ENCODE measurements at regions not wholly inside any gene's neighbourhood (a gene's known extent, or its start where the extent isn't known, plus 50 kb on each side); places are given as distances from the start of the nearest gene placed in this dataset.

DNA sequence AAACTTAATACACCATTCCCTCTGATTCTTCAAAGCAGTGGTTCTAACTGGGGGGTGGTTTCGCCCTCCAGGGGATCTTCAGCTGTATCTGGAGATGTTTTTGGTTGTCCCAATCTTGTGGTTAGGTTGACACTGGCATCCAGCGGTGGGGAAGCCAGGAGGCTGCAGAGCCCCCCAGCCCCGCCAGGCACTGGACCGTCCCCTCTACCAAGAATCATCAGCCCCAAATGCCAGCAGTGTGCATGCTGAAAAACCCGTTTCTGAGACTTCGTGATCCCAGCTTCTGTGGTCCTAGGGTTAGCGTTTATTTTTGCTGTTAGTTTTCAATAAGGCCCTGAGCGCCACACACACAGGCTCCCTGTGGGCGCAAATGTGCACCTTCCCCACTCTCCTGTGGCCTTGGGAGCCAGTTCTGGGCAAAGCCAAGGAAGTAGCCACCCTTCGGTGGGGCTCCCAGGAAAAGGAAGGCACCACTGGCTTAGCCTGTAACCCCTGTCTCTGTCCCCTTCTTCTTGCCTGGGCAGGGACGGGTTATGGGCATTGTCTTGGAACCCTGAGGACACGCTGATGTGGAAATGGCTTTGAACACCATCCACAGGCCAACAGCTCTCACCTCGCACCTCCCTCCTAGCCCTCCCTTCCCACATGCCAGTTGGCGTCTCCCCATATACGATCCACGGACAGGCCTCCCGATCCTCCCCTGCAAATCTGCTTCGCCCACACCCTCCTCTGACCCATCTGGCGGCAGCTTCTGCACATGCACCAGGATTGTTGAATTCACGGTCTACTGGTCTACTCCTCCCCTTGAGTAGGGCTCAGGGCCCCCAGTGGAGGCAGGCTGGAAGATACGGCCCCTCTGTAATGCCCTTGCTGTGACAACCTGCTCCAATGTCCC, 71.4 kb upstream of the CCND1 start:
- 87 to 92% (median 91%) methylated on average over 21 of the region's 21 CpGs for WGBS, 5 donors
- intact Hi-C loops (cut with DNase I; ENCODE audit: low total_unique reads) = no loop called here
- TF ChIP-seq POLR2AphosphoS5 (IDR thresholded peaks at IDR 0.05) = no peak
- TF ChIP-seq EP300 (IDR thresholded peaks at IDR 0.05) = no peak
- TF ChIP-seq, protein P1, sequence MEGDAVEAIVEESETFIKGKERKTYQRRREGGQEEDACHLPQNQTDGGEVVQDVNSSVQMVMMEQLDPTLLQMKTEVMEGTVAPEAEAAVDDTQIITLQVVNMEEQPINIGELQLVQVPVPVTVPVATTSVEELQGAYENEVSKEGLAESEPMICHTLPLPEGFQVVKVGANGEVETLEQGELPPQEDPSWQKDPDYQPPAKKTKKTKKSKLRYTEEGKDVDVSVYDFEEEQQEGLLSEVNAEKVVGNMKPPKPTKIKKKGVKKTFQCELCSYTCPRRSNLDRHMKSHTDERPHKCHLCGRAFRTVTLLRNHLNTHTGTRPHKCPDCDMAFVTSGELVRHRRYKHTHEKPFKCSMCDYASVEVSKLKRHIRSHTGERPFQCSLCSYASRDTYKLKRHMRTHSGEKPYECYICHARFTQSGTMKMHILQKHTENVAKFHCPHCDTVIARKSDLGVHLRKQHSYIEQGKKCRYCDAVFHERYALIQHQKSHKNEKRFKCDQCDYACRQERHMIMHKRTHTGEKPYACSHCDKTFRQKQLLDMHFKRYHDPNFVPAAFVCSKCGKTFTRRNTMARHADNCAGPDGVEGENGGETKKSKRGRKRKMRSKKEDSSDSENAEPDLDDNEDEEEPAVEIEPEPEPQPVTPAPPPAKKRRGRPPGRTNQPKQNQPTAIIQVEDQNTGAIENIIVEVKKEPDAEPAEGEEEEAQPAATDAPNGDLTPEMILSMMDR (IDR thresholded peaks at IDR 0.05) = no peak
- no peak for TF ChIP-seq POLR2A (IDR thresholded peaks at IDR 0.05)
- DNase-seq = no peak
- no peak overlapping the region for H3K4me3 ChIP-seq
- H3K36me3 ChIP-seq = no peaks in the 10 kb centered on the region
- H3K27me3 ChIP-seq = peaks cover 0 to 20% (median 0%) of the 10 kb centered on the region in 3 donors
- no peaks in the 10 kb centered on the region for H3K4me1 ChIP-seq
- H3K27ac ChIP-seq = no peak overlapping the region
- peaks cover 0 to 3% (median 0%) of the 10 kb centered on the region in 4 donors for H3K9me3 ChIP-seq

DNA sequence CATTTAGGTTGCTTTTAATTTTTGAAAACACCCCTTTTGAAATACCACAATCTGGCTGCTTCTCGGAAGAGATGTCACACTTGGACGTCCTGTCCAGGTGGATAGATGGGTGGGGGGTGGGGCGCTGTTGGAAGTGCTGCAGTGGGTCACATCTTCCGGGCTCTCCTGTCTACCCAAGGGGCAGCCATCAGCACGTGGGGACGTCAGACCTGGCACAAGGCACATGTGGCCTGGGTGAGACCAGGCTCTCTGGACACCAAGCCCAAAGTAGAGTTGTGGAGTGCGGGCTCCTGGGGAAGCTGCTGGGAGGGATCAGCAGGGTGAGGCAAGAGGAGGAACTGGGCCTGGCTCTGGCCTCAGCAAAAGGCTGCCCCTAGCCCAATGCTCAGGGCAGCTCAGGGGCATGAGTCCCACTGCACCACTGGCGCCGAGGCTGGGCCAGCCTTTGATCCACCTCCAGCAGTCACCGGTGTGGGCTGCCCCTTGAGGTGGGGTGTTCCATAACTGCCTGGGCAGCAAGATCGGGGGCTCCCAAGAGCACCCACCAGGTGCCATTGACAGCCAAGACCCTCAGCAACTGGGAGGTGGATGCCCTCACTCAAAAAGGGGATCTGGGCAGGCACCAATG, 68.6 kb upstream of the CCND1 start:
- H3K4me3 ChIP-seq = no peak overlapping the region
- intact Hi-C loops (cut with DNase I; ENCODE audit: low total_unique reads) = no loop called here
- H3K36me3 ChIP-seq = no peaks in the 10 kb centered on the region
- H3K9me3 ChIP-seq = no peaks in the 10 kb centered on the region
- DNase-seq = no peak
- H3K4me1 ChIP-seq = peaks cover 0 to 4% (median 0%) of the 10 kb centered on the region in 4 donors
- H3K27me3 ChIP-seq = peaks cover 0 to 37% (median 0%) of the 10 kb centered on the region in 3 donors
- no peak overlapping the region for H3K27ac ChIP-seq
- TF ChIP-seq, protein P1 (IDR thresholded peaks at IDR 0.05) = no peak
- TF ChIP-seq EP300 (IDR thresholded peaks at IDR 0.05) = no peak
- no peak for TF ChIP-seq POLR2A (IDR thresholded peaks at IDR 0.05)
- TF ChIP-seq POLR2AphosphoS5 (IDR thresholded peaks at IDR 0.05) = no peak
- WGBS, 5 donors = 83 to 90% (median 85%) methylated on average over 7 to 11 of the region's 11 CpGs

DNA sequence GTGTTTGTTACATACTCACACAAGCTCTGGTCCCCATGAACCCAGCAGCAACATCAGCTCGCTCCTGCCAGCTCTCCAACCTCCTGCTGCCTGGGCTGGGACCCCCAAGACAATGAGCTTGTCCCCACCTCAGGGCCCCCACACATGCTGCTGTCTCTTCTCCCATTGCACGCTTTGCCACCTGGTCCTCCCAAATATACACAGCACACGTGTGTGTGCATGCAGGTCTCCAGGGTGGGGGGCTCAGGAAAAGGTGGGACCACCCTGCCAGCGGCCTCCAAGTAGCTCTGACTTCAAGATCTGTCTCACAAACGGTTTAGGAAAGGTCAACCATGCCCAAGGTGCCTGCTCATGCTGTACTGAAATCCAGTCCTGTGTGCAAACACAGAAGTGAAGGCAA, 68.1 kb upstream of the CCND1 start:
- intact Hi-C loops (cut with DNase I; ENCODE audit: low total_unique reads) = no loop called here
- DNase-seq = no peak
- TF ChIP-seq POLR2AphosphoS5 (IDR thresholded peaks at IDR 0.05) (no peak), EP300 (IDR thresholded peaks at IDR 0.05) (no peak), POLR2A (IDR thresholded peaks at IDR 0.05) (no peak)
- TF ChIP-seq, protein P1 (IDR thresholded peaks at IDR 0.05) = no peak
- 60 to 75% (median 65%) methylated on average over 5 of the region's 5 CpGs for WGBS, 5 donors
- Histone ChIP-seq H3K36me3 (no peaks in the 10 kb centered on the region), H3K27me3 (peaks cover 0 to 42% (median 0%) of the 10 kb centered on the region in 3 donors), H3K9me3 (no peaks in the 10 kb centered on the region), H3K27ac (no peak overlapping the region), H3K4me1 (peaks cover 0 to 4% (median 0%) of the 10 kb centered on the region in 4 donors), H3K4me3 (no peak overlapping the region)

DNA sequence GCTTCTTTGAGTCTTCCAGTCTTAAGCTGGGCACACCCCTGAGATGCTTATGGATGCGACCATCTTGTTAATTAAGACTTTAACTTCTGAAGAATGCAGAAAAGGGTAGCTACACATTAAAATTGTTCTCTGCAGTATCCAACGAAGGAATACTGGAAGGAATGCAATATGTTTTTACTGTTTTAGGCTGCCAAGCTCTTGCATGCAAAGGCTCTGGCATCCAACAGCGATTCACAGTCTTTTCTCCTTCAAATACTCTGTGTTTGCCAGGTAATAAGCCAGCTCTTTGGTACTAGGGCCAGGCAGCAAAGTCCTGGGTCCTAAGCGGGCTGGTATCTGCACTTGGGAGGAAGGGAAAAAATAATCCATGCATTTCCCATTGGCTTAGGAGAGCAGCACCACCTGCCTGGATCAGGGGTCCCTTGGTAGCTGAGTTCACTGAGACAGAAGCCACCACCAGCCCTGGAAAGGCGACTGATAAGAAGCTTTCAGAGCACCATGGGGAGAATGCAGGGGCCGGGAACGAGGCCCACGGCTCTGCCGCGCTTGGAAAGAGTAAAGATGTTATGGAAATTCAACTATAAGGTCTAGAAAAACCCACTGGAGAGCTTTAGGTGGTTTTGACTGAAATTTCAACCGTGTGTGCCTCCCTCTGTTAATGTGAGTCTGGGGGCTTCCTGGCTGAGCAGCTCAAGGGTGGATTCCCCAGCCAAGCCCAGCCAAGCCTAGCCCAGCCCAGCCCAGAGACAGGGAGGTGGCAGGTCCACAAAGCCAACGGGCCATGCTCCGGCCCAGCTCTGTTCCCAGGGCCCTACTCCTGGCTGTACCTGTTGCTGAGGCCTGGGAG, 67.0 kb upstream of the CCND1 start:
- intact Hi-C loops (cut with DNase I; ENCODE audit: low total_unique reads) = no loop called here
- Histone ChIP-seq H3K27ac (no peak overlapping the region), H3K36me3 (no peaks in the 10 kb centered on the region), H3K27me3 (peaks cover 0 to 42% (median 0%) of the 10 kb centered on the region in 3 donors), H3K4me1 (peaks cover 0 to 4% (median 0%) of the 10 kb centered on the region in 4 donors), H3K4me3 (no peak overlapping the region), H3K9me3 (no peaks in the 10 kb centered on the region)
- no peak for DNase-seq
- 78 to 87% (median 84%) methylated on average over 11 to 13 of the region's 13 CpGs for WGBS, 5 donors
- TF ChIP-seq POLR2AphosphoS5 (IDR thresholded peaks at IDR 0.05) (no peak), EP300 (IDR thresholded peaks at IDR 0.05) (no peak), POLR2A (IDR thresholded peaks at IDR 0.05) (no peak)
- TF ChIP-seq, protein P1 (IDR thresholded peaks at IDR 0.05) = no peak
